ENCODE measurements at regions not wholly inside any gene's neighbourhood (a gene's known extent, or its start where the extent isn't known, plus 50 kb on each side); places are given as distances from the start of the nearest gene placed in this dataset.

DNA sequence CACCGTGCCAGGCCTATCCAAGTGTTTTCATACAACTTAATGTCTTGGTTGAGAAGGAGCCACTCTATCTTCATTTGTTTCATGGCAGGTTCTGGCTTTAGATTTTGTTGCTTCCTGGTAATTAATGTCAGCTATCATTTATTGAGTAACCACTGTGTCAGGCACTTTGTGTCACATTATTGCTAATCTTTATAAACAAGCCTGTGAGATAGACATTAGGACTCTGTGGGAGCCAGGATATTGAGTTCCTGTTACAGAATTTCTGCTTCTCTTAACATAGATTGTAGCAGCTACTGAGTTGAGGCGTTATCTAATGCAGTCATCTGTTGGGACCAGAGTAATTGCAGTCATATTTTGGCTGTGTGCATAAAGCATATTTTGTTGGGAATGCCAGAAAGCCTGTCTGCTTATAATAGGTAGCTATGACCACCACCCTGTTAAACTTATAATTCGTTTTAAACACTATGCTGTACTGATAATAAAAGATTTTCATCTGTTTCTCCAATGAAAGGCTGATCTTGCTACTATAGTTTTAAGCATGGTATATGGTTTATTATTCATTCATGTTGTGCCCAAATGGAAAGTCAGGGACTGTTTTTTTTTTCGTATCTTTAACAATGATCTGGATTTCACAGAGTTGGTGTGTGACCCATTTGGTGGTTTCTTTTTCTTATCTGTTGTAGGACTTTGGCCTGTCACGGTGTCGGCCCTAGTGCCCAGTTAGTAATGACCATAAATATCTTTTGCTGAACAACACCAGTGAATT is 432.6 kb downstream of the PCNX1 start:
- no peaks in the 10 kb centered on the region for H3K36me3 ChIP-seq (ENCODE audit: control insufficient read depth, insufficient read depth, low read length)
- H3K27ac ChIP-seq (ENCODE audit: low read length) = no peak overlapping the region
- H3K9me3 ChIP-seq (ENCODE audit: control insufficient read depth, insufficient read depth, low read length) = no peaks in the 10 kb centered on the region
- H3K27me3 ChIP-seq (ENCODE audit: control insufficient read depth, insufficient read depth, low read length) = no peaks in the 10 kb centered on the region
- H3K4me1 ChIP-seq (ENCODE audit: control insufficient read depth, insufficient read depth, low read length) = peaks cover 1% of the 10 kb centered on the region; the same call in 1 of the 2 replicates
- no peak for DNase-seq (ENCODE audit: low read depth, low spot score)
- H3K4me3 ChIP-seq (ENCODE audit: low read length) = no peak overlapping the region
- WGBS (ENCODE audit: insufficient coverage, insufficient read length) = no CpG with 5 or more reads among the region's 6 CpGs

DNA sequence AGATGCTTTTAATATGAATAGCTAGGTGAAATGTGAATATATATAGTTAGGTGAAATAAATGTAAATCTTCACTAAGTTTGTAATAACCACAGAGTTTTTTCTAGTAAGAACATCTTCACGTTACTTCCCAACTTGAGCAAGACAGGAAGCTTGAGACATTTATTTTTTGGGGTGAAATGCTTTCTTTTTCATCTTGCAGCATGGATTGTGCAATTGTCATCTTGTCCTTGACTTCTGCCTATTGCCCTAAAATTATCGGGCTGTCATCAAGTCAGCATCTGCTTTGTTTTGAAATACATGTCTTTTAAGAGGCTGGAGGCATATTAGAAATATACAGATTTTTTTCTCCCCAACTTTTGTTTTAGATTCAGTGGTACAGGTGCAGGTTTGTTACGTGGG is 433.9 kb downstream of the PCNX1 start:
- H3K27ac ChIP-seq (ENCODE audit: low read length) = no peak overlapping the region

DNA sequence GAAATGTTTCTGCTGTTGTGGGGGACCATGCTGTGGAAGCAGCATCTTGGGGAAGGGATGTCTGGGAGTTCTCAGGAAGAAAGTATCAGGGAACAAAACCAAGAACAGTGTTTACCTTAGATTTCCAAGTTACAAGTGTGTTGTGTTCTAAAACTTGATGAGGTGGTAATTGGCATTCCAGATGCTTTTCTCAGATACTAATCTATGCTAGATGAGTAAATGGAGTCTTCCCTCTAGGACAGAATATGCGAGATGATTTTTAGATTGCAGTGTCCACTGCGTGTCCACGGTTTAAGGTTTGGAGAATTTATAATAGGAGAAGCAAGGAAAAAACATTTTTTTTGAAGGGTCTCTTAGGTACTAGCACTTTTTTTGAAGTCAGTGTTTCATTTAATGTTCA is 436.5 kb downstream of the PCNX1 start:
- no peaks in the 10 kb centered on the region for H3K9me3 ChIP-seq (ENCODE audit: control insufficient read depth, insufficient read depth, low read length)
- no peak overlapping the region for H3K4me3 ChIP-seq (ENCODE audit: low read length)
- no peaks in the 10 kb centered on the region for H3K36me3 ChIP-seq (ENCODE audit: control insufficient read depth, insufficient read depth, low read length)
- no peak overlapping the region for H3K27ac ChIP-seq (ENCODE audit: low read length)
- no peak for DNase-seq (ENCODE audit: low read depth, low spot score)
- WGBS (ENCODE audit: insufficient coverage, insufficient read length) = no CpG with 5 or more reads among the region's 3 CpGs
- peaks cover 1% of the 10 kb centered on the region; the same call in 1 of the 2 replicates for H3K4me1 ChIP-seq (ENCODE audit: control insufficient read depth, insufficient read depth, low read length)
- no peaks in the 10 kb centered on the region for H3K27me3 ChIP-seq (ENCODE audit: control insufficient read depth, insufficient read depth, low read length)

More for the DNA sequence above, 433.9 kb downstream of the PCNX1 start:
- H3K27me3 ChIP-seq (ENCODE audit: control insufficient read depth, insufficient read depth, low read length) = no peaks in the 10 kb centered on the region
- no peak for DNase-seq (ENCODE audit: low read depth, low spot score)
- no peaks in the 10 kb centered on the region for H3K36me3 ChIP-seq (ENCODE audit: control insufficient read depth, insufficient read depth, low read length)
- peaks cover 1% of the 10 kb centered on the region; the same call in 1 of the 2 replicates for H3K4me1 ChIP-seq (ENCODE audit: control insufficient read depth, insufficient read depth, low read length)
- WGBS (ENCODE audit: insufficient coverage, insufficient read length) = no CpG with 5 or more reads among the region's 3 CpGs
- H3K4me3 ChIP-seq (ENCODE audit: low read length) = no peak overlapping the region
- H3K9me3 ChIP-seq (ENCODE audit: control insufficient read depth, insufficient read depth, low read length) = no peaks in the 10 kb centered on the region

DNA sequence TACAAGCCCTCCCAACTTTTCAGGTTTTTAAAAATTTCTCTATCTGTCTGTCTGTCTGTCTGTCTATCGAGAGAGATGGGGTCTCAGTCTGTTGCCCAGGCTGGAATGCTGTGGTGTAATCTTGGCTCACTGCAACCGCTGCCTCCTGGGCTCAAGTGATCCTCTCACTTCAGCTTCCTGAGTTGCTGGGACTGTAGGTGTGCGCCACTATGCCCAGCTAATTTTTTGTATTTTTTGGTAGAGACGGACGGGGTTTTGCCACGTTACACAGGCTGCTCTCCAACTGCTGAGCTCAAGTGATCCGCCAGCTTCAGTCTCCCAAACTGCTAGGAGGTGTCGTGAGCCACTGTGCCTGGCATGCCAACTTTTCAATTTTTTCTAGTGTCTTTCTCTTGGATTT is 437.2 kb downstream of the PCNX1 start:
- Histone ChIP-seq H3K4me1 (ENCODE audit: control insufficient read depth, insufficient read depth, low read length) (peaks cover 1% of the 10 kb centered on the region; the same call in 1 of the 2 replicates), H3K36me3 (ENCODE audit: control insufficient read depth, insufficient read depth, low read length) (no peaks in the 10 kb centered on the region), H3K4me3 (ENCODE audit: low read length) (no peak overlapping the region), H3K9me3 (ENCODE audit: control insufficient read depth, insufficient read depth, low read length) (no peaks in the 10 kb centered on the region), H3K27ac (ENCODE audit: low read length) (no peak overlapping the region), H3K27me3 (ENCODE audit: control insufficient read depth, insufficient read depth, low read length) (no peaks in the 10 kb centered on the region)
- DNase-seq (ENCODE audit: low read depth, low spot score) = no peak
- WGBS (ENCODE audit: insufficient coverage, insufficient read length) = no CpG with 5 or more reads among the region's 8 CpGs

DNA sequence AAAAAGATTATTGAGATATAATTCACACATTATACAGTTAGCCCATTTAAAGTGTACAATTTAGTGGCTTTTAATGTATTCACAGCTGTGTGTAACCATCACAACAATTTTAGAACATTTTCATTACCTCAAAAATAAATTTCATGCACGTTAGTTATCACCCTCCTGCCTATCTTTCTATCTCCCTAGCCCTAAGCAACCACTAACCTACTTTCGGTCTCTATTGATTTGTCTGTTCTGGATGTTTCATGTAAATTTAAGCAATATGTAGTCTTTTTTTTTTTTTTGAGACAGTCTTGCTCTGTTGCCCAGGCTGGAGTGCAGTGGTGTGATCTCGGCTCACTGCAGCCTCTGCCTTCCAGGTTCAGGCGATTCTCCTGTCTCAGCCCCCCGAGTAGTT is 439.4 kb downstream of the PCNX1 start:
- Histone ChIP-seq H3K27ac (ENCODE audit: low read length) (no peak overlapping the region), H3K4me3 (ENCODE audit: low read length) (no peak overlapping the region), H3K36me3 (ENCODE audit: control insufficient read depth, insufficient read depth, low read length) (no peaks in the 10 kb centered on the region), H3K27me3 (ENCODE audit: control insufficient read depth, insufficient read depth, low read length) (no peaks in the 10 kb centered on the region), H3K4me1 (ENCODE audit: control insufficient read depth, insufficient read depth, low read length) (peaks cover 1% of the 10 kb centered on the region; the same call in 1 of the 2 replicates), H3K9me3 (ENCODE audit: control insufficient read depth, insufficient read depth, low read length) (no peaks in the 10 kb centered on the region)
- WGBS (ENCODE audit: insufficient coverage, insufficient read length) = no CpG with 5 or more reads among the region's 5 CpGs
- DNase-seq (ENCODE audit: low read depth, low spot score) = no peak

DNA sequence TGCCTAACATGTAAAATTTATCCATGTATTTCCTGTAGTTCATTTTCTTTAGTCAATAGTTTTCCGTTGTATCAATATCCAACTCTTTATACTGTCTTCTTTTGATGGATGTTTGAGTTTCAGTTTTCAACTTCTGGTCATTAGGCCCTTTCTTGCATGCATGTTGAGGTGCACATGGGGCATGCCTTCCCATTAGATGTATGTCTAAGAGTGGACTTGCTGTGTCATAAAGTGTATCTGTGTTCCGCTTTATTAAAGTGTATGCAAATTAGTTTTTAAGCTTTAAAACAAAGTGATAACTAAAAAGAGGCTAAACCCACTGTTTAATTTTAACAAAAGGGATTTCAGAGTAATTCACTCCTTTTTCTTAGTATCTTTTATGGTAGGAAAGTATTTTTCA is 441.1 kb downstream of the PCNX1 start:
- no peaks in the 10 kb centered on the region for H3K36me3 ChIP-seq (ENCODE audit: control insufficient read depth, insufficient read depth, low read length)
- no peaks in the 10 kb centered on the region for H3K9me3 ChIP-seq (ENCODE audit: control insufficient read depth, insufficient read depth, low read length)
- H3K4me3 ChIP-seq (ENCODE audit: low read length) = no peak overlapping the region
- no peak overlapping the region for H3K27ac ChIP-seq (ENCODE audit: low read length)
- no CpG with 5 or more reads among the region's 2 CpGs for WGBS (ENCODE audit: insufficient coverage, insufficient read length)
- H3K4me1 ChIP-seq (ENCODE audit: control insufficient read depth, insufficient read depth, low read length) = peaks cover 1% of the 10 kb centered on the region; the same call in 1 of the 2 replicates
- no peak for DNase-seq (ENCODE audit: low read depth, low spot score)
- H3K27me3 ChIP-seq (ENCODE audit: control insufficient read depth, insufficient read depth, low read length) = no peaks in the 10 kb centered on the region

DNA sequence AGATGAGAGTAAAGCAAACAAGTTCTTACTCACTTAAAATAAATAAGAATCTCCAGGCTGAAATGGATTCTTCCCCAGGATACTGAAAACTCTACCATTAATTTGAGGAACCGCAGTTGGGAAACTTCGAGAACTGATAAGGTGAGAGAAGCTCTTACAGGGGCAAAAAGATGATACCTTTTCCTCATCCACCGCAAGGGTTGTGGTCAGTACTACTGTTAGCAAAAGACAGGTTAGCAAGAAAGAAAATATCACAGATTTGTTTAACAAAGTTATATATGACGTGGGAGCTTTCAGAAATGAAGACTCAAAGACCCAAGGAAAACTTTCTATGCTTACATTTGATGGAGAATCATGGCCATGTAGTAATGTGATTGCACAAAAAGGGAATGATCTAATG is 441.6 kb downstream of the PCNX1 start:
- WGBS (ENCODE audit: insufficient coverage, insufficient read length) = no CpG with 5 or more reads among the region's 4 CpGs
- DNase-seq (ENCODE audit: low read depth, low spot score) = no peak
- Histone ChIP-seq H3K36me3 (ENCODE audit: control insufficient read depth, insufficient read depth, low read length) (no peaks in the 10 kb centered on the region), H3K4me3 (ENCODE audit: low read length) (no peak overlapping the region), H3K27me3 (ENCODE audit: control insufficient read depth, insufficient read depth, low read length) (no peaks in the 10 kb centered on the region), H3K27ac (ENCODE audit: low read length) (no peak overlapping the region), H3K4me1 (ENCODE audit: control insufficient read depth, insufficient read depth, low read length) (peaks cover 1% of the 10 kb centered on the region; the same call in 1 of the 2 replicates), H3K9me3 (ENCODE audit: control insufficient read depth, insufficient read depth, low read length) (no peaks in the 10 kb centered on the region)

DNA sequence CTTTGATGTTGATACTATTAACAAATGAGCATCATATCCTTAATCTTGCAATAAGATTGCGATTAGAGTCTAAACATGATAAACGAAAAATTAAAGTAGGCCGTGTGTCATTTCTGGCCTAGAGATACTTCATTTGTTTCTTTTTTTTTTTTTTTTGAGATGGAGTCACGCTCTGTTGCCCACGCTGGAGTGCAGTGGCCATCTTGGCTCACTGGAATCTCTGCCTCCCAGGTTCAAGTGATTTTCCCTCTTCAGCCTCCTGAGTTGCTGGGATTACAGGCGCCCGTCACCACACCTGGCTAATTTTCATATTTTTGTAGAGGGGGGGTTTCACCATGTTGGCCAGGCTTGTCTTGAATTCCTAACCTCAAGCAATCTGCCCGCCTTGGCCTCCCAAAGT is 446.9 kb downstream of the PCNX1 start:
- Histone ChIP-seq H3K27ac (ENCODE audit: low read length) (no peak overlapping the region), H3K27me3 (ENCODE audit: control insufficient read depth, insufficient read depth, low read length) (no peaks in the 10 kb centered on the region), H3K36me3 (ENCODE audit: control insufficient read depth, insufficient read depth, low read length) (no peaks in the 10 kb centered on the region), H3K4me3 (ENCODE audit: low read length) (no peak overlapping the region), H3K4me1 (ENCODE audit: control insufficient read depth, insufficient read depth, low read length) (peaks cover 4% of the 10 kb centered on the region; the same call in 1 of the 2 replicates), H3K9me3 (ENCODE audit: control insufficient read depth, insufficient read depth, low read length) (no peaks in the 10 kb centered on the region)
- no CpG with 5 or more reads among the region's 8 CpGs for WGBS (ENCODE audit: insufficient coverage, insufficient read length)
- DNase-seq (ENCODE audit: low read depth, low spot score) = no peak

DNA sequence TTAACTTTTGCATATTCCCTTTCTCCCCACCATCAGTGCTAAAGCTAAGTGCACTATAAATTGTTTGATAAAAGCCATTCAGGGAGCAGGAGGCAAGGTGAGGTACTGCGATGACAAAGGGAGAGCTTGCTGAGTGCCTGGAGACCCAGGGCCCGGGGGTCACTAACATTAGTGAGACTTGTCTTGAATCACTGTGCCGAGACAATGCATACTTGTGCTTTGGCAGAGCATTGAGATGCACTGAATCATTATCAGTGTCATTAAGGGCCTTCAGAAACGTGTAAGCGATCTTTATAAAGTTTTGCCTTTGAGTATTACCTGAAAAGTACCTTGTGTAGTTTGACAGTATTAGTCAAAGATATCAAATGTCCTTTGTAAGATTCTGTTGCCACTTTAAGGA is 447.5 kb downstream of the PCNX1 start:
- no CpG with 5 or more reads among the region's 5 CpGs for WGBS (ENCODE audit: insufficient coverage, insufficient read length)
- DNase-seq (ENCODE audit: low read depth, low spot score) = no peak
- H3K4me1 ChIP-seq (ENCODE audit: control insufficient read depth, insufficient read depth, low read length) = peaks cover 4% of the 10 kb centered on the region; the same call in 1 of the 2 replicates
- H3K27me3 ChIP-seq (ENCODE audit: control insufficient read depth, insufficient read depth, low read length) = no peaks in the 10 kb centered on the region
- no peak overlapping the region for H3K4me3 ChIP-seq (ENCODE audit: low read length)
- no peak overlapping the region for H3K27ac ChIP-seq (ENCODE audit: low read length)
- no peaks in the 10 kb centered on the region for H3K36me3 ChIP-seq (ENCODE audit: control insufficient read depth, insufficient read depth, low read length)
- no peaks in the 10 kb centered on the region for H3K9me3 ChIP-seq (ENCODE audit: control insufficient read depth, insufficient read depth, low read length)

DNA sequence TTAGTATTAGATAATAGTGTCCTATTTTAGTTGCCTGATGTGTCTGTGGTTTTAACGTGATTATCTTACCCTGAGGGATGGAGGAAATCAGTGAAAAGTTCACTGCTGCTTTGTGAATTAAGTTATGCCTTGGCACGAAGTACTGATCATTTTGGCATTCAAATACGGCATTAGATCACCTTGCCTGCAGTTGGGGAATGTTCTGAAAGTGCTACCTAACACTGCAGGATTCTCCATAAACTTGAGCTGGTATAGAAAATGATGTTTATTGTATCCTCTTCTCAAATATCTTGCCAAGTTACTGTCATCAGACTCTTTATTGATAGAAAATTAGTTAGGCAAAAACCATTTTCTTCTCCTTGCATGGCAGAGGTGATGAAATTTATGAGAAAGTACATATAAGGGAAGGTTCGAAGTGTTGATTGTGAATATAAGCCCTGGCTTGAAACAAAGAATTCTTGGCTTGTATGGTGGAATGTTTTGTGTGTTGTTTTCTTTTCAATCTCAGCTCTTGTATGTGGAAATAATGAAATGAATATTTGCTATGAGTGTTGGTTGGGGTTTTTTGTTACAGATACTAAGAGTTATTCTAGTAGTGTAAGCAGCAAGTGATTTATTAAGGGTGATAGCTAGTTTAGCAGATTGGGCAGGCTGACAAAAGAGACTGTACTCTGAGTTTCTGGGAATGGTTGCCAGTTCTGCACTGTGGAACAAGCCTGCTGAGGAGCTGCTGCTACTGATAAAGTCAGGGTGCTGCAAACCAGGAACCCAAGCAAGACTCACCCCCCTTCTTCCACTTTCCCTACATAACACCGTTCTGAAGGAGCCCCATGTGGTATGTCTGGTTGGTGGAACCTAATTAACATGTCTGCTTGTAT is 448.3 kb downstream of the PCNX1 start:
- 100% methylated on average over 1 of the region's 5 CpGs for WGBS (ENCODE audit: insufficient coverage, insufficient read length)
- Histone ChIP-seq H3K4me3 (ENCODE audit: low read length) (no peak overlapping the region), H3K36me3 (ENCODE audit: control insufficient read depth, insufficient read depth, low read length) (no peaks in the 10 kb centered on the region), H3K4me1 (ENCODE audit: control insufficient read depth, insufficient read depth, low read length) (peaks cover 4% of the 10 kb centered on the region; the same call in 1 of the 2 replicates), H3K27ac (ENCODE audit: low read length) (no peak overlapping the region), H3K27me3 (ENCODE audit: control insufficient read depth, insufficient read depth, low read length) (no peaks in the 10 kb centered on the region), H3K9me3 (ENCODE audit: control insufficient read depth, insufficient read depth, low read length) (no peaks in the 10 kb centered on the region)
- DNase-seq (ENCODE audit: low read depth, low spot score) = no peak
